Type B pancreatic cell (in vitro differentiated cells): ENCODE measurements at regions not wholly inside any gene's neighbourhood (a gene's known extent, or its start where the extent isn't known, plus 50 kb on each side); places are given as distances from the start of the nearest gene placed in this dataset.
A peak's percentile ranks its signal among the peaks of the same experiment; 100 is the strongest.

ENCODE experiments used
- DNase-seq: peaks from one replicate; pipeline ENCODE4 v3.0.0; 2021; ENCODE audit warnings: mixed read lengths; ENCODE audit not compliant: unreplicated experiment; ENCODE audit errors: extremely low spot score
- H3K27ac Mint-ChIP-seq: 2 replicates; pipeline ENCODE4 v1.8.0; 2021; ENCODE audit warnings: mild to moderate bottlenecking, mixed read lengths
- H3K27me3 Mint-ChIP-seq: 2 replicates; pipeline ENCODE4 v1.8.0; 2021; ENCODE audit warnings: mixed read lengths
- H3K36me3 Mint-ChIP-seq: 2 replicates; pipeline ENCODE4 v1.8.0; 2021; ENCODE audit warnings: mixed read lengths
- H3K4me1 Mint-ChIP-seq: one replicate; pipeline ENCODE4 v1.8.0; 2021; ENCODE audit warnings: mixed read lengths; ENCODE audit not compliant: unreplicated experiment
- H3K4me3 Mint-ChIP-seq: 2 replicates; pipeline ENCODE4 v1.8.0; 2021; ENCODE audit warnings: mild to moderate bottlenecking, mixed read lengths
- H3K9me3 Mint-ChIP-seq: 2 replicates; pipeline ENCODE4 v1.8.0; 2021; ENCODE audit warnings: mixed read lengths
- TF ChIP-seq, protein P1 (sequence below): fragments of 200-600 bp; sonication (generic); conservative IDR thresholded peaks from 2 replicates; pipeline ENCODE4 v1.5.0; 2021; ENCODE audit warnings: antibody characterized with exemption, mild to moderate bottlenecking

DNA sequence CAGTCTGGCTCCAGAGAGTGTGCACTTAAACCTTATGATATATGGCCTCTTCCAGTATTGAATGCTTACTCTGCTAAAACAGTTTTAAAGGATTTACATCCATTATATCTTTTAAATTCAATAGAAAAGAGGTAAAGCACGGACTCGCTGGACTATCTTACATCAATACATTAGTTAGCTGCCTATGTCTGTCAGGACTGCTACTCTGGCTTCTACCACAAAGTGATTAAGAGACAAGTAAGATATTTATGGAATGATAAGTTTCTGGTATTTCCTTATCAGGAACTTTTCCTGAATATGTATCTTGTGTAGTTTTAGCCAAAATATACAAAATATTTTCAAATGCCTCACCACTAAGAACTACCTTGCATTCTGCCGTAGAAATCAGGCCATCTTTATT is 295.1 kb downstream of the ISL1 start:
- TF ChIP-seq, protein P1, sequence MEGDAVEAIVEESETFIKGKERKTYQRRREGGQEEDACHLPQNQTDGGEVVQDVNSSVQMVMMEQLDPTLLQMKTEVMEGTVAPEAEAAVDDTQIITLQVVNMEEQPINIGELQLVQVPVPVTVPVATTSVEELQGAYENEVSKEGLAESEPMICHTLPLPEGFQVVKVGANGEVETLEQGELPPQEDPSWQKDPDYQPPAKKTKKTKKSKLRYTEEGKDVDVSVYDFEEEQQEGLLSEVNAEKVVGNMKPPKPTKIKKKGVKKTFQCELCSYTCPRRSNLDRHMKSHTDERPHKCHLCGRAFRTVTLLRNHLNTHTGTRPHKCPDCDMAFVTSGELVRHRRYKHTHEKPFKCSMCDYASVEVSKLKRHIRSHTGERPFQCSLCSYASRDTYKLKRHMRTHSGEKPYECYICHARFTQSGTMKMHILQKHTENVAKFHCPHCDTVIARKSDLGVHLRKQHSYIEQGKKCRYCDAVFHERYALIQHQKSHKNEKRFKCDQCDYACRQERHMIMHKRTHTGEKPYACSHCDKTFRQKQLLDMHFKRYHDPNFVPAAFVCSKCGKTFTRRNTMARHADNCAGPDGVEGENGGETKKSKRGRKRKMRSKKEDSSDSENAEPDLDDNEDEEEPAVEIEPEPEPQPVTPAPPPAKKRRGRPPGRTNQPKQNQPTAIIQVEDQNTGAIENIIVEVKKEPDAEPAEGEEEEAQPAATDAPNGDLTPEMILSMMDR, result no peak
- no peaks in the 10 kb centered on the region for H3K36me3 Mint-ChIP-seq

DNA sequence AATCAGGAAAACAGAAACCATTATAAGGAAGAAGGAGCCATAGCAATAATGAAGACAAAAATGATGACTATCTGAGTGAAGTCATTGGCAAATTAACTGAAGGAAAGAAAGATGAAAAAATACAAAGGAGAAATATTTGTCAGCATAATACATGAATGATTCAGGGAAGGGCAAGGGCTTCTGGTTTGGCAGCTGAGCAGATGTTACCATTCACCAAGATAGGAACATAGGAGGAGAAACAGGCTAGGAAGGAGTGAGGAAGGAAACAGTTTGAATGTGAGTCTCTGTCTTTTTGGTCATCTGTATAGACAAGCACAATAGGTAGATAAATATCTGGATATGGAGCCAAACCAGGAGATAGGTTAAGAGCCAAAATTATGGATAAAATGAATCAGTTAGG is 296.0 kb downstream of the ISL1 start:
- TF ChIP-seq, protein P1, result no peak
- Mint-ChIP-seq H3K4me1 (no peaks in the 10 kb centered on the region), H3K4me3 (no peak overlapping the region), H3K9me3 (no peaks in the 10 kb centered on the region), H3K27me3 (no peaks in the 10 kb centered on the region), H3K27ac (no peak overlapping the region), H3K36me3 (no peaks in the 10 kb centered on the region)
- no peak for DNase-seq

More for the DNA sequence above, 295.1 kb downstream of the ISL1 start:
- Mint-ChIP-seq H3K27me3 (no peaks in the 10 kb centered on the region), H3K4me3 (no peak overlapping the region), H3K27ac (no peak overlapping the region), H3K4me1 (no peaks in the 10 kb centered on the region), H3K9me3 (no peaks in the 10 kb centered on the region)
- no peak for DNase-seq

DNA sequence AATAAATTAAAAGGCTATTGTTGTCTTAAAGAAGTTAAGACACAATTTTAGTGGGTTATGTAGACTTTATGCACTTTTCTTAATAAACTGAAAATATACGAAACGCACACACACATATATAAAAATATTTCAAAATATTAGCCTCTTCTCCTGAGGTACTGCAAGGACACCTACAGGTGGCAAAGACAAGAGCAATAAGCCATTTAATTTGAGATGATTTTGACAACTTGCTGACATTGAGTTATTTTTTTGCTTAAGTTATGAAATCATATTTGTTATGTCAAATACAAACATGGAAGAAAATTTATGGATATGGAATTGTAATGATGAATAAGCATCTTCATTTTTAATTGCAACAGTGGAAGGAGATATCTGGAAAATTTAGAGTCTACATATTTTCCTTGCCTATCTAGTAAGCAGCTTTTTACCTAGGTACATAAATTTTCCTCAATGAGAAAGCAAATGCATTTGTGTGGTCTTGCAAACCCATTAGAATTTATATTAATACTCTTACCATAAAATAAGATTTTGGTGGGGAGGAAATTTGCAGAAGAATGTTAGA is 301.6 kb downstream of the ISL1 start:
- no peaks in the 10 kb centered on the region for H3K9me3 Mint-ChIP-seq
- H3K27me3 Mint-ChIP-seq, result no peaks in the 10 kb centered on the region
- no peak overlapping the region for H3K4me3 Mint-ChIP-seq
- no peaks in the 10 kb centered on the region for H3K36me3 Mint-ChIP-seq
- TF ChIP-seq, protein P1, result peak; percentile 35
- H3K27ac Mint-ChIP-seq, result no peak overlapping the region
- no peak for DNase-seq
- no peaks in the 10 kb centered on the region for H3K4me1 Mint-ChIP-seq

DNA sequence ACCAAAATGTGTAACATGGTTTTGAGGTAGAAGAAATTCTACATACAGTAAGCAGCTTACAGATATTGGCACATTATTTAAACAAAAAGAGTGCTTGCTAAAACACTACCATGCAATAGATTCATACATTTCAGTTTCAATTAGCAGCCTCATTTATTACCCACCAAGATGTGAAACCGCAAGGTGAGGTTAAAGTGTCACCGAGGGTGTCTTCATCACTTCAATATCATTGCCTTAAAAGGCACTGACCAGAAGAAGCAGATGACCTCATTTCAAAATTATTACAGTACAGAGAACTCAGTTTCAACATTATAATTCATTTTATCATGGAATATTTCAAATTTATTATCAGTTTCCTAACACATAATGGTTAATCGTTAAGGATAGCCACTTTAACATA is 302.2 kb downstream of the ISL1 start:
- Mint-ChIP-seq H3K36me3 (no peaks in the 10 kb centered on the region), H3K9me3 (no peaks in the 10 kb centered on the region), H3K27me3 (no peaks in the 10 kb centered on the region), H3K27ac (no peak overlapping the region), H3K4me1 (no peaks in the 10 kb centered on the region), H3K4me3 (no peak overlapping the region)
- TF ChIP-seq, protein P1, result no peak
- no peak for DNase-seq

DNA sequence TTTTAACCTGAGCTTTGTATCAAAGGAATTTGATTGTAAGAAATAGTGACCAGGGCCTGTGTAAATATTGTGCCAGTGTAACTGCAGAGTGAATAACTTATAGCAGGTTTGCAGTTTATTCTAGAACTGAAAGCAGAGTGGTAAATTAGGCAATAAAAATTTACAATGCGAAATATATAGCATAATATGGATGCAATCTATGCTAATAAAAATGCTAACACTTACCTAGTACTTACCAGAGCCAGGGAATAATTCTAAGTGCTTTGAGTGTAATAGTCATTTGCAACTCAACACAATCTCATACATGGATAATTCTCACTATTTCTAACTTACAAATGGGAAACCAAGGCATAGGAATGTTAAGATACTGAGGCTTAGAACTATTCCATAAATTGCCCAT is 303.4 kb downstream of the ISL1 start:
- no peak for DNase-seq
- TF ChIP-seq, protein P1, result no peak
- H3K9me3 Mint-ChIP-seq, result no peaks in the 10 kb centered on the region
- H3K4me1 Mint-ChIP-seq, result no peaks in the 10 kb centered on the region
- H3K4me3 Mint-ChIP-seq, result no peak overlapping the region
- no peak overlapping the region for H3K27ac Mint-ChIP-seq
- no peaks in the 10 kb centered on the region for H3K36me3 Mint-ChIP-seq
- H3K27me3 Mint-ChIP-seq, result no peaks in the 10 kb centered on the region

DNA sequence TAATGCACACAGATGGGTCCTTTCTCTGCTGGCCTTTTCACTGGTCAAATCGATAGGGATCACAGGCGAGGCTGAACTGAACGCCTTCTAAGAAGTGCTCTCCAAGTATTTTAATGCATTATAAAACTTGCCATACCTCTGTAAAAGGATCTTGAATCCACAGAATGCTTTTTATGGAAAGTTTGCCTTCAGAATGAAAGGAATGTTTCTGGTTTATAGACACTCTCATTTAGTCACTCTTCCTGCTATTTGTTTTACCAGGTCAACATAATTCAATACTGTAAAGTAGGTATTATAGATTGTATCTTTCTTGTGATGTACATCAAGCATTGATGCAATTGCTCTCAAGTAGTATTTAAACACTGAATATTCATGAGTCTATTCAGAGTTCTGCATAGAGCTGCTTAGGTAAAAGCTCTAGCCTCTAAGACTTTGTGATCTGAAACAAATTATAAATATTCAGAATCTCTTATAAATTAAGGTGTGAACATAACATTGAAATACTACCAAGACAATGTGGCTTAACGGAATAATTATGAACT is 308.4 kb downstream of the ISL1 start:
- Mint-ChIP-seq H3K9me3 (peaks cover 6% of the 10 kb centered on the region), H3K4me3 (no peak overlapping the region), H3K27ac (no peak overlapping the region), H3K27me3 (no peaks in the 10 kb centered on the region), H3K4me1 (no peaks in the 10 kb centered on the region), H3K36me3 (no peaks in the 10 kb centered on the region)
- TF ChIP-seq, protein P1, result no peak
- DNase-seq, result no peak
